ENCODE measurements at regions not wholly inside any gene's neighbourhood (a gene's known extent, or its start where the extent isn't known, plus 50 kb on each side); places are given as distances from the start of the nearest gene placed in this dataset.
A peak's percentile ranks its signal among the peaks of the same experiment; 100 is the strongest.
"Not testable (repeated sequence)": the region's sequence is repeated elsewhere in the genome, so short reads cannot be mapped to it uniquely, and the experiment has no call there.

DNA sequence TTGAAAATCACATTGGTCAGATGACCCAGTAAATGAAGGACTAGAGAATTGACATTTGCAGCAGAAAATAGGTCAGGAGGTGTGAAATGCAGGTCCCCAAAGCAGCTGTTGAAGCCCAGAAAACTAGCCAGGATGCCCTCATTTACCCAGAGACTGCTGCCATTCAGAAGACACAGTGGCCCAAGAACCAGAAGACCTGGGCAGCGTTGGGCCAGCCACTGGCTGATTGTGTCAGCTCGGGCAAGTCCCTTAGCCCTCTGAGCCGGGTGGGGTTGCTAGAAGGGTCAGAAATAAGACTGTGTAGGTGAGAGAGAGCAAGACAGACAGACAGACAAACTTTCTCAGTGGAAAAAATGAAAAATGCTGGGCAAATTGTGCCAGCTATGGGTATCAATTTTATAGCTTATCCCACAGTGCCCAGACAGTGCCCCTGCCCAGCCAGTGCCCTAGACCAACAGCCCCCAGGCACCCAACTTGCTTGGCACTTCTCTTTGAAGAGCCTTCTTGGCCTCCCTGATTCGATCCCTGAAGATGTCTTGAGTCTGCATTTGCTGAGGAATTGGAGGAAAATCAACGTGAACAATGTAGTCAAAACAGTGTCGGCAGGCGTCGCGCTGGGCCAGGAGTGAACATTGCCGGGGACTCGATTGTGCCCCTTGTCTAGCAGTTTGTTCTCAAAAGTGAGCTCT, 198.3 kb downstream of the MN1 start:
- WGBS, 2 donors (ENCODE audit: extremely low coverage in 2 of 2, insufficient read length in 2 of 2, insufficient replicate concordance in 1 of 2), result no CpG with 5 or more reads among the region's 11 CpGs

DNA sequence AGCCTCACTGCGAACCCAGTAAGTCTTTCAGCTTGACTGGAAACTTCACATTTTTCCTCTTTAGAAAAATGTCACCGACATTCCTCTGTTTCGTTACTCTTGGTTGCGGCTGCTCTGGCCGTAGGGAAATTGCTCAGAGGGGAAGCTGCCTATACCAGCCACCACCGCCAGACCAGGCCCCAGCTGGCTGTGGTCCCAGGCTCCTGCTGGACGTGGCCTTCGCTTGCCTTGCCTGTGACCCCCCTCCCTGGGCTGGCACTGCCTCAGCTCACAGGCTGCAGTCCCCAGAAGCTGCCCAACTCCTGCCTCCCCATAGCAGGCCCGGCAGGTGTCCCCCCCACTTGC, 197.8 kb downstream of the MN1 start:
- no peak overlapping the region for H3K4me2 ChIP-seq (ENCODE audit: insufficient read depth, low read length, poor library complexity, severe bottlenecking)
- DNase-seq (ENCODE audit: low spot score), result no peak
- H3K23ac ChIP-seq (ENCODE audit: low read depth, low read length, poor library complexity), result no peak overlapping the region
- H3K27me3 ChIP-seq (ENCODE audit: control insufficient read depth in 3 of 3, insufficient read depth in 3 of 3, low read depth in 1 of 3, low read length in 3 of 3), result no peaks in the 10 kb centered on the region
- no peak overlapping the region for H3K14ac ChIP-seq (ENCODE audit: low read length)
- H3K4me3 ChIP-seq (ENCODE audit: low read length in 2 of 2), result peak overlapping the region in 1 of 2 donors; percentile 21
- H3K18ac ChIP-seq (ENCODE audit: low read length), result peak overlapping the region; percentile 79
- peak overlapping the region; percentile 48 for H2BK120ac ChIP-seq (ENCODE audit: low read depth, low read length)
- no peaks in the 10 kb centered on the region for H3K79me1 ChIP-seq (ENCODE audit: low read depth, low read length)
- H3K9me3 ChIP-seq (replicated peaks in 1 of 2; ENCODE audit: control insufficient read depth in 2 of 2, insufficient read depth in 1 of 2, low read depth in 1 of 2, low read length in 2 of 2), result peaks cover 0 to under 1% of the 10 kb centered on the region in 2 donors
- H4K8ac ChIP-seq (ENCODE audit: low read depth, low read length), result no peak overlapping the region
- H2BK12ac ChIP-seq (ENCODE audit: low read length), result peak overlapping the region; percentile 36
- H2BK15ac ChIP-seq (ENCODE audit: low read length), result peak overlapping the region; percentile 50
- H3K27ac ChIP-seq (replicated peaks; ENCODE audit: low read length), result peak overlapping the region; percentile 3
- WGBS, 2 donors (ENCODE audit: extremely low coverage in 2 of 2, insufficient read length in 2 of 2, insufficient replicate concordance in 1 of 2), result no CpG with 5 or more reads among the region's 9 CpGs
- peak overlapping the region; percentile 11 for H2BK5ac ChIP-seq (ENCODE audit: low read length)
- no peak overlapping the region for H4K91ac ChIP-seq (ENCODE audit: low read depth, low read length, poor library complexity)
- H3K9ac ChIP-seq (ENCODE audit: low read depth, low read length, poor library complexity), result no peak overlapping the region
- H2AFZ ChIP-seq (ENCODE audit: low read length), result peak overlapping the region; percentile 74
- no peaks in the 10 kb centered on the region for H3K36me3 ChIP-seq (replicated peaks in 1 of 2; ENCODE audit: control insufficient read depth in 2 of 2, insufficient read depth in 2 of 2, low read length in 2 of 2)
- H3K4me1 ChIP-seq (ENCODE audit: control insufficient read depth in 2 of 2, insufficient read depth in 1 of 2, low read depth in 1 of 2, low read length in 2 of 2), result peaks cover 8 to 18% of the 10 kb centered on the region in 2 donors
- no peak overlapping the region for H3K4ac ChIP-seq (ENCODE audit: low read length)
- no peak overlapping the region for H2AK5ac ChIP-seq (ENCODE audit: low read depth, low read length)

More for the DNA sequence above, 198.3 kb downstream of the MN1 start:
- no peak overlapping the region for H3K9ac ChIP-seq (ENCODE audit: low read depth, low read length, poor library complexity)
- no peak overlapping the region for H3K4ac ChIP-seq (ENCODE audit: low read length)
- no peak for DNase-seq (ENCODE audit: low spot score)
- no peak overlapping the region for H2BK12ac ChIP-seq (ENCODE audit: low read length)
- H2AK5ac ChIP-seq (ENCODE audit: low read depth, low read length), result peak overlapping the region; percentile 17
- H3K36me3 ChIP-seq (replicated peaks in 1 of 2; ENCODE audit: control insufficient read depth in 2 of 2, insufficient read depth in 2 of 2, low read length in 2 of 2), result no peaks in the 10 kb centered on the region
- no peak overlapping the region for H3K4me2 ChIP-seq (ENCODE audit: insufficient read depth, low read length, poor library complexity, severe bottlenecking)
- no peak overlapping the region for H3K14ac ChIP-seq (ENCODE audit: low read length)
- peaks cover 8 to 18% of the 10 kb centered on the region in 2 donors for H3K4me1 ChIP-seq (ENCODE audit: control insufficient read depth in 2 of 2, insufficient read depth in 1 of 2, low read depth in 1 of 2, low read length in 2 of 2)
- H2AFZ ChIP-seq (ENCODE audit: low read length), result peak overlapping the region; percentile 74
- peak overlapping the region; percentile 83 for H4K91ac ChIP-seq (ENCODE audit: low read depth, low read length, poor library complexity)
- no peaks in the 10 kb centered on the region for H3K27me3 ChIP-seq (ENCODE audit: control insufficient read depth in 3 of 3, insufficient read depth in 3 of 3, low read depth in 1 of 3, low read length in 3 of 3)
- H2BK5ac ChIP-seq (ENCODE audit: low read length), result peak overlapping the region; percentile 11
- no peak overlapping the region for H4K8ac ChIP-seq (ENCODE audit: low read depth, low read length)
- peak overlapping the region; percentile 48 for H2BK120ac ChIP-seq (ENCODE audit: low read depth, low read length)
- H3K18ac ChIP-seq (ENCODE audit: low read length), result peak overlapping the region; percentile 20
- H3K4me3 ChIP-seq (ENCODE audit: low read length in 2 of 2), result no peak overlapping the region
- H3K27ac ChIP-seq (replicated peaks; ENCODE audit: low read length), result peak overlapping the region; percentile 3
- H3K9me3 ChIP-seq (replicated peaks in 1 of 2; ENCODE audit: control insufficient read depth in 2 of 2, insufficient read depth in 1 of 2, low read depth in 1 of 2, low read length in 2 of 2), result peaks cover 0 to 5% of the 10 kb centered on the region in 2 donors
- no peak overlapping the region for H3K23ac ChIP-seq (ENCODE audit: low read depth, low read length, poor library complexity)
- H2BK15ac ChIP-seq (ENCODE audit: low read length), result peak overlapping the region; percentile 50
- no peaks in the 10 kb centered on the region for H3K79me1 ChIP-seq (ENCODE audit: low read depth, low read length)

DNA sequence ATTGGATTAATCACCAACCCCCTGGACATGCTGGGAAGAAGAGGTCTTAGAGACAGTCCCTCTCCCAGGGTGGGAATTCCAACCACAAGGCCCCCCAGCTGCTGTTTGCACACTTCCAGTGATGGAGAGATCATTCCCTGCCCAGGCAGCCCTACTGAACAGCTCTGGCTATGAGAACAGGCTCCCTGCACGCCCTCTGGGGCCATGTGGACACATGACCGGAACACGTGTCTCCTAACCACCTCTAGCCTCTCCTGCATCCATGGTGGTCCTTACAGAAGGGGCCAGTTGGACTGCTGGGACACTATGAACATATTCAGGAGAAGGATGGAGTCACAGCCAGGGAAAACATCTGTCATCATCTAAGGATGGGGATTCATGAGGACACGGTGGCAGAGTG, 196.2 kb downstream of the MN1 start:
- Histone ChIP-seq H3K79me1 (ENCODE audit: low read depth, low read length) (no peaks in the 10 kb centered on the region), H3K9me3 (replicated peaks in 1 of 2; ENCODE audit: control insufficient read depth in 2 of 2, insufficient read depth in 1 of 2, low read depth in 1 of 2, low read length in 2 of 2) (no peaks in the 10 kb centered on the region), H3K4me1 (ENCODE audit: control insufficient read depth in 2 of 2, insufficient read depth in 1 of 2, low read depth in 1 of 2, low read length in 2 of 2) (peaks cover 16 to 26% of the 10 kb centered on the region in 2 donors), H4K8ac (ENCODE audit: low read depth, low read length) (no peak overlapping the region), H3K27me3 (ENCODE audit: control insufficient read depth in 3 of 3, insufficient read depth in 3 of 3, low read depth in 1 of 3, low read length in 3 of 3) (no peaks in the 10 kb centered on the region), H3K4me2 (ENCODE audit: insufficient read depth, low read length, poor library complexity, severe bottlenecking) (no peak overlapping the region), H2AK5ac (ENCODE audit: low read depth, low read length) (peak overlapping the region; percentile 33), H2AFZ (ENCODE audit: low read length) (no peak overlapping the region), H2BK12ac (ENCODE audit: low read length) (peak overlapping the region; percentile 87), H3K23ac (ENCODE audit: low read depth, low read length, poor library complexity) (no peak overlapping the region), H3K4ac (ENCODE audit: low read length) (no peak overlapping the region), H2BK15ac (ENCODE audit: low read length) (no peak overlapping the region), H2BK5ac (ENCODE audit: low read length) (no peak overlapping the region), H2BK120ac (ENCODE audit: low read depth, low read length) (no peak overlapping the region), H3K36me3 (replicated peaks in 1 of 2; ENCODE audit: control insufficient read depth in 2 of 2, insufficient read depth in 2 of 2, low read length in 2 of 2) (no peaks in the 10 kb centered on the region), H3K4me3 (ENCODE audit: low read length in 2 of 2) (no peak overlapping the region), H3K14ac (ENCODE audit: low read length) (no peak overlapping the region), H3K18ac (ENCODE audit: low read length) (no peak overlapping the region), H3K27ac (replicated peaks; ENCODE audit: low read length) (no peak overlapping the region), H3K9ac (ENCODE audit: low read depth, low read length, poor library complexity) (no peak overlapping the region), H4K91ac (ENCODE audit: low read depth, low read length, poor library complexity) (no peak overlapping the region)
- no peak for DNase-seq (ENCODE audit: low spot score)
- WGBS, 2 donors (ENCODE audit: extremely low coverage in 2 of 2, insufficient read length in 2 of 2, insufficient replicate concordance in 1 of 2), result no CpG with 5 or more reads among the region's 4 CpGs

DNA sequence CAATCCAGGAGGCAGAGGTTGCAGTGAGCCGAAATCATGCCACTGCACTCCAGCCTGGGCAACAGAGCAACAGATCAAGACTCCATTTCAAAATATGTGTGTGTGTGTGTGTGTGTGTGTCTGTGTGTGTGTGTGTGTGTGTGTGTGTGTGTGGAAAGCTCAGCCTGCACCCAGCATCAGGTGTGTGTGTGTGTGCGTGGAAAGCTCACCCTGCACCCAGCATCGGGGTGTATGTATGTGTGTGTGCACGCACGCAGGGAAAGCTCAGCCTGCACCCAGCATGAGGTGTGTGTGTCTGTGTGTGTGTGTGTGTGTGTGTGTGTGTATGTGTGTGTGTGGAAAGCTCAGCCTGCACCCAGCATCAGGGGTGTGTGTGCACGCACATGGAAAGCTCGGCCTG, 193.8 kb downstream of the MN1 start:
- WGBS, 2 donors (ENCODE audit: extremely low coverage in 2 of 2, insufficient read length in 2 of 2, insufficient replicate concordance in 1 of 2), result no CpG with 5 or more reads among the region's 7 CpGs

More for the DNA sequence above, 193.8 kb downstream of the MN1 start:
- not testable (repeated sequence) for H3K79me1 ChIP-seq (ENCODE audit: low read depth, low read length); H3K36me3 ChIP-seq (replicated peaks in 1 of 2; ENCODE audit: control insufficient read depth in 2 of 2, insufficient read depth in 2 of 2, low read length in 2 of 2); H2AFZ ChIP-seq (ENCODE audit: low read length); H3K4me3 ChIP-seq (ENCODE audit: low read length in 2 of 2); H3K9me3 ChIP-seq (replicated peaks in 1 of 2; ENCODE audit: control insufficient read depth in 2 of 2, insufficient read depth in 1 of 2, low read depth in 1 of 2, low read length in 2 of 2); H2BK12ac ChIP-seq (ENCODE audit: low read length); H3K4me2 ChIP-seq (ENCODE audit: insufficient read depth, low read length, poor library complexity, severe bottlenecking); H2BK5ac ChIP-seq (ENCODE audit: low read length); H3K27ac ChIP-seq (replicated peaks; ENCODE audit: low read length); DNase-seq (ENCODE audit: low spot score); H3K27me3 ChIP-seq (ENCODE audit: control insufficient read depth in 3 of 3, insufficient read depth in 3 of 3, low read depth in 1 of 3, low read length in 3 of 3)
- Histone ChIP-seq H3K14ac (ENCODE audit: low read length) (peak overlapping the region; percentile 23), H3K4ac (ENCODE audit: low read length) (peak overlapping the region; percentile 59), H3K23ac (ENCODE audit: low read depth, low read length, poor library complexity) (peak overlapping the region; percentile 61), H4K91ac (ENCODE audit: low read depth, low read length, poor library complexity) (peak overlapping the region; percentile 76), H2BK120ac (ENCODE audit: low read depth, low read length) (peak overlapping the region; percentile 96), H2AK5ac (ENCODE audit: low read depth, low read length) (peak overlapping the region; percentile 77), H3K4me1 (ENCODE audit: control insufficient read depth in 2 of 2, insufficient read depth in 1 of 2, low read depth in 1 of 2, low read length in 2 of 2) (peaks cover 29 to 42% of the 10 kb centered on the region in 2 donors), H3K18ac (ENCODE audit: low read length) (peak overlapping the region; percentile 68), H3K9ac (ENCODE audit: low read depth, low read length, poor library complexity) (peak overlapping the region; percentile 66), H2BK15ac (ENCODE audit: low read length) (peak overlapping the region; percentile 77), H4K8ac (ENCODE audit: low read depth, low read length) (peak overlapping the region; percentile 72)

Data from neuronal stem cell (in vitro differentiated cells).